Activated T-cell treated with anti-CD3 and anti-CD28 coated beads, Interleukin-2, amount 50 U/mL, for 24 hours (primary cell): ENCODE measurements at regions not wholly inside any gene's neighbourhood (a gene's known extent, or its start where the extent isn't known, plus 50 kb on each side); places are given as distances from the start of the nearest gene placed in this dataset.
A peak's percentile ranks its signal among the peaks of the same experiment; 100 is the strongest.

Experiments
- DNase-seq: peaks from one replicate; pipeline ENCODE4 v3.0.0-alpha.2; 2020
- H3K27ac Mint-ChIP-seq: 2 replicates; pipeline ENCODE4 v1.8.0; 2020; ENCODE audit warnings: mild to moderate bottlenecking, mixed read lengths
- H3K27me3 Mint-ChIP-seq: 2 replicates; pipeline ENCODE4 v1.8.0; 2020; ENCODE audit warnings: mixed read lengths
- H3K36me3 Mint-ChIP-seq: 2 replicates; pipeline ENCODE4 v1.8.0; 2020; ENCODE audit warnings: low read depth, mixed read lengths
- H3K4me1 Mint-ChIP-seq: 2 replicates; pipeline ENCODE4 v1.8.0; 2020; ENCODE audit warnings: low read depth, mixed read lengths
- H3K4me3 Mint-ChIP-seq: 2 replicates; pipeline ENCODE4 v1.8.0; 2020; ENCODE audit warnings: mild to moderate bottlenecking, moderate library complexity, mixed read lengths
- H3K9me3 Mint-ChIP-seq: 2 replicates; pipeline ENCODE4 v1.8.0; 2020; ENCODE audit warnings: mixed read lengths

GRCh38 chr21:24411429-24411828, 1195.9 kb downstream of the MRPL39 start:
- Mint-ChIP-seq H3K4me3 (no peak overlapping the region), H3K4me1 (peaks cover 4% of the 10 kb centered on the region), H3K36me3 (no peaks in the 10 kb centered on the region), H3K9me3 (no peaks in the 10 kb centered on the region), H3K27me3 (no peaks in the 10 kb centered on the region), H3K27ac (no peak overlapping the region)
- DNase-seq, result no peak

DNA sequence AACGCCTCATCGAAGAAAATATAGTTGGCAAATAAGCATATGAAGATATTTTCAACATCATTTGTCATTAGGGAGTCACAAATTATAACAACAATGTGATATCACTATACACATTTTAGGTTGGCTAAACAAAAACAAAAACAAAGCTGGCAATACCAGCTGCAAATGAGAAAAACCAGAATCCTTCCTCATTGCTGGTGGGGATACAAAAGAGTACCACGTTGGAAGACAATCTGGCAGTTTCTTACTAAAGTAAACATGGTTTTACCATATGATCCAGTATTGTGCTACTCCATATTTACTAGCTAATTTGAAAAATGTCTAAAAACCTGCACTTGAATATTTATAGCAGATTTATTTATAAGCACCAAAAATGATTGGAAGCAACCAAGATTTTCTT, 1204.1 kb downstream of the MRPL39 start:
- no peaks in the 10 kb centered on the region for H3K27me3 Mint-ChIP-seq
- H3K4me3 Mint-ChIP-seq, result no peak overlapping the region
- no peaks in the 10 kb centered on the region for H3K9me3 Mint-ChIP-seq
- no peak overlapping the region for H3K27ac Mint-ChIP-seq
- no peaks in the 10 kb centered on the region for H3K4me1 Mint-ChIP-seq
- no peaks in the 10 kb centered on the region for H3K36me3 Mint-ChIP-seq
- no peak for DNase-seq

GRCh38 chr21:24395320-24395923, 1211.9 kb downstream of the MRPL39 start:
- Mint-ChIP-seq H3K4me3 (no peak overlapping the region), H3K27me3 (no peaks in the 10 kb centered on the region), H3K9me3 (no peaks in the 10 kb centered on the region), H3K27ac (no peak overlapping the region), H3K4me1 (no peaks in the 10 kb centered on the region), H3K36me3 (no peaks in the 10 kb centered on the region)
- DNase-seq, result no peak

DNA sequence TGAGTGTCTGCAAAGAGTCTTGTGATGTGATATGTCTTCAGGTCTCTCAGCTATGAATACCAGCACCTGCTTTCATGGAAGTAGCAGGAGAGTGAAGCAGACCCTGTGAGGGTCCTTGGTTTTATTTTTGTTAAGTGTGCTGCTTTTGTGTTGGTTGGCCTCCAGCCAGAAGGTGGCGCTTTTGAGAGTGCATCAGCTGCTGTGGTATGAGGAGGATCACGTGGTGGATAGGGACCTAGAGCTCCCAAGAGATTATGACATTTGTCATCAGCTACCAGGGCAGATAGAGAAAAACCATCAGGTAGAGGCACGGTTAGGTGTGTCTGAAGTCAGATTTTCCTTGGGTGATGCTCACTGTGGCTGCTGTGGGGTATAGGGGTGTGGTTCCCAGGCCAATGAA, 1232.1 kb downstream of the MRPL39 start:
- Mint-ChIP-seq H3K4me3 (no peak overlapping the region), H3K9me3 (peaks cover 2% of the 10 kb centered on the region), H3K36me3 (no peaks in the 10 kb centered on the region), H3K27me3 (no peaks in the 10 kb centered on the region), H3K27ac (no peak overlapping the region), H3K4me1 (no peaks in the 10 kb centered on the region)
- peak; percentile 37 for DNase-seq

DNA sequence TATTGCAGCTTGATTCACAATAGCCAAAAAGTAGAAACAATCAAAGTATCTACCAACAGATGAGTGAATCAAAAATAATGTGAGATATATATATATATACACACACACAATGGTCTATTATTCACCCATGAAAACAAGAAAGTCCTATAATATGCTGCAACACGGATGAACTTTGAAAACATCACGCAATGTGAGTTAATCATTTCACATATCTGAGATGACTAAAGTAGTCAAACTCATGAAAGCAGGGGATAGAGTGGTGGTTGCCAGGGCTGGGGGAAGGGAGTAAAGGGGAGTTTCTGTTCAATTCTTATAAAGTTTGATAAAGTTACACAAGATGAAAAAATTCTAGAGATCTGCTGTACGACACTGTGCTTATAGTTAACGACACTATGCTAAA, 1234.8 kb downstream of the MRPL39 start:
- Mint-ChIP-seq H3K27ac (no peak overlapping the region), H3K27me3 (no peaks in the 10 kb centered on the region), H3K4me3 (no peak overlapping the region), H3K36me3 (no peaks in the 10 kb centered on the region), H3K4me1 (no peaks in the 10 kb centered on the region), H3K9me3 (peaks cover 2% of the 10 kb centered on the region)
- DNase-seq, result no peak

DNA sequence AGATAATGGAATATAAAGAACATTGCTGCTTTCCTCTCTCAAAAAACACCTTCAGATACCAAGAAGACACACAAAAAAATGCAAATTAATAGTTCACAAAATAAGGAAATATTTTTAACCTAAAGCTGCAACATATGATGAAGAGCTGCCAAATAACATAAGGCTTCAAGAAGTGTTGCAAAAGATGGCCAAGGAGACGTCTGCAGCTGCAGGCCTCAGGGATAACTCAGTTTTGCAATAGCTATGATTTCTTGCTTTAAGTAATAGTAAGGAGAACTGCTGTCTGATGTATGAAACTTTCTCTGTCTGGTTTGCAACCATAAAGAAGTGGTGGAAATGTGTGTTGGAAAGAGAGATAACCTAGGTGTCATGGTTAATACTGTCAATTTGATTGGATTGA, 1237.5 kb downstream of the MRPL39 start:
- Mint-ChIP-seq H3K9me3 (peaks cover 2% of the 10 kb centered on the region), H3K4me1 (no peaks in the 10 kb centered on the region), H3K27me3 (no peaks in the 10 kb centered on the region), H3K27ac (no peak overlapping the region), H3K4me3 (no peak overlapping the region), H3K36me3 (no peaks in the 10 kb centered on the region)
- DNase-seq, result no peak

GRCh38 chr21:24369278-24369677, 1238.0 kb downstream of the MRPL39 start:
- no peak overlapping the region for H3K4me3 Mint-ChIP-seq
- peaks cover 2% of the 10 kb centered on the region for H3K9me3 Mint-ChIP-seq
- H3K4me1 Mint-ChIP-seq, result no peaks in the 10 kb centered on the region

DNA sequence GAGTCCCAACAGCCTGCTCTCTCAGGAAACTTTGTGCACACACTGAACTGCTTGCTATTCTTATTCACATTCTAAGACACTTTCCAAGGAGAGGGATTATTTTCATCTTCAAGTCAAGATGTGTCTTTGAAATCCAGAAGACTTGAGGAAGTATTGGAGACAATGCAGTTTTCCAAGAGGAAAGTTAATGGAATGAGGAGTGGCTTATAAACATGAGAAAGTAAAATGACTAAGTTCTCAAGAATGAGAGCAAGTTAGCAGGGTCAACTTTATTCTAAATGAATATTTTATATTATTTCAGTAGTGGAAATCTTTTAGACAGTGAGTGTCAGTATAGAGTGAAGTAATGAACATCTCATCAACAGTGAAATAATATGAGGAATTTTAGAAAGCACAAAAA, 1239.3 kb downstream of the MRPL39 start:
- H3K27ac Mint-ChIP-seq, result no peak overlapping the region
- no peaks in the 10 kb centered on the region for H3K27me3 Mint-ChIP-seq
- no peaks in the 10 kb centered on the region for H3K4me1 Mint-ChIP-seq
- DNase-seq, result no peak
- no peak overlapping the region for H3K4me3 Mint-ChIP-seq
- H3K36me3 Mint-ChIP-seq, result no peaks in the 10 kb centered on the region
- H3K9me3 Mint-ChIP-seq, result no peaks in the 10 kb centered on the region

More at GRCh38 chr21:24369278-24369677, 1238.0 kb downstream of the MRPL39 start:
- DNase-seq, result no peak
- Mint-ChIP-seq H3K27ac (no peak overlapping the region), H3K27me3 (no peaks in the 10 kb centered on the region), H3K36me3 (no peaks in the 10 kb centered on the region)

DNA sequence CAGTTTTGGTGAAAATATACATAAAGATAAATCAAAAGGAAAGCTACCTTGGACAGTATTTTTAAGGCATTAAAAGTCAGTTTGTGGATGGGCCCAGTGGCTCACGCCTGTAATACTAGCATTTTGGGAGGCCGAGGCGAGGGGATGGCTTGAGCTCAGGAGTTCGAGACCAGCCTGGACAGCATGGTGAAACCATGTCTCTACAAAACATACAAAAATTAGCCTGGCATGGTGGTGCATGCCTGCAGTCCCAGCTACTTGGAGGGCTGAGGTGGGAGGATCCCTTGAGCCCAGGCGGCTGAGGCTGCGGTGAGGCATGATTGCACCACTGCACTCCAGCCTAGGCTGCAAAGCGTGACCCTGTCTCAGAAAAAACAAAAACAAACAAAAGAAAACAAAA, 1253.8 kb downstream of the MRPL39 start:
- Mint-ChIP-seq H3K4me3 (no peak overlapping the region), H3K4me1 (no peaks in the 10 kb centered on the region), H3K9me3 (no peaks in the 10 kb centered on the region), H3K36me3 (no peaks in the 10 kb centered on the region), H3K27me3 (no peaks in the 10 kb centered on the region), H3K27ac (no peak overlapping the region)
- DNase-seq, result no peak

DNA sequence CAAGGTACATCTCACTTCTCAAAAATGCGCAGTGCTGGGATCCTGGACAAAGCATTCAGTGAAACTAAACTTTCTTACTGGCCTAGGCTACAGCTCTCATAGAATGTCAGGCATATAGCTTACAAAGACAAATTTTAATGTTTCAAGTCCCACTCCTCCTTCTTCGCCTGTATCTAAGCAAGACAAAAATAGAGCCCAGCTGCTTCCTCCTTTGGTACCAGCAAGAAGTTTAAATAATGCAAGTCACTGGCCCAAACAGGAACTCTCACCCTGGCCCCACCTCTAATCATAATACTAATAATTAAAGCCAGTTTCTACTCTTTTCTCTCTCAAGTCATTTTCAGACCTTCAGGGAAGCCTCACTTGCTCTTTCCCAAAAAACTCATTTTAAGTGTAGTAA, 1267.9 kb downstream of the MRPL39 start:
- no peak overlapping the region for H3K27ac Mint-ChIP-seq
- H3K4me1 Mint-ChIP-seq, result no peaks in the 10 kb centered on the region

GRCh38 chr21:24336491-24336890, 1270.8 kb downstream of the MRPL39 start:
- no peaks in the 10 kb centered on the region for H3K36me3 Mint-ChIP-seq

More for the DNA sequence above, 1267.9 kb downstream of the MRPL39 start:
- Mint-ChIP-seq H3K36me3 (no peaks in the 10 kb centered on the region), H3K4me3 (no peak overlapping the region), H3K27me3 (no peaks in the 10 kb centered on the region), H3K9me3 (no peaks in the 10 kb centered on the region)
- no peak for DNase-seq

GRCh38 chr21:24323536-24323935, 1283.7 kb downstream of the MRPL39 start:
- DNase-seq, result no peak
- no peaks in the 10 kb centered on the region for H3K4me1 Mint-ChIP-seq
- no peak overlapping the region for H3K4me3 Mint-ChIP-seq
- no peaks in the 10 kb centered on the region for H3K36me3 Mint-ChIP-seq
- no peaks in the 10 kb centered on the region for H3K9me3 Mint-ChIP-seq
- no peak overlapping the region for H3K27ac Mint-ChIP-seq
- H3K27me3 Mint-ChIP-seq, result no peaks in the 10 kb centered on the region

More at GRCh38 chr21:24336491-24336890, 1270.8 kb downstream of the MRPL39 start:
- H3K4me1 Mint-ChIP-seq, result no peaks in the 10 kb centered on the region
- H3K9me3 Mint-ChIP-seq, result no peaks in the 10 kb centered on the region
- no peak overlapping the region for H3K4me3 Mint-ChIP-seq
- no peak for DNase-seq
- H3K27me3 Mint-ChIP-seq, result no peaks in the 10 kb centered on the region
- no peak overlapping the region for H3K27ac Mint-ChIP-seq

- Mint-ChIP-seq H3K27ac (no peak overlapping the region), H3K9me3 (no peaks in the 10 kb centered on the region), H3K36me3 (no peaks in the 10 kb centered on the region), H3K4me1 (no peaks in the 10 kb centered on the region), H3K27me3 (no peaks in the 10 kb centered on the region), H3K4me3 (no peak overlapping the region)
- DNase-seq, result no peak
These were observed 1290.9 kb downstream of the MRPL39 start for GRCh38 chr21:24316277-24316922.

DNA sequence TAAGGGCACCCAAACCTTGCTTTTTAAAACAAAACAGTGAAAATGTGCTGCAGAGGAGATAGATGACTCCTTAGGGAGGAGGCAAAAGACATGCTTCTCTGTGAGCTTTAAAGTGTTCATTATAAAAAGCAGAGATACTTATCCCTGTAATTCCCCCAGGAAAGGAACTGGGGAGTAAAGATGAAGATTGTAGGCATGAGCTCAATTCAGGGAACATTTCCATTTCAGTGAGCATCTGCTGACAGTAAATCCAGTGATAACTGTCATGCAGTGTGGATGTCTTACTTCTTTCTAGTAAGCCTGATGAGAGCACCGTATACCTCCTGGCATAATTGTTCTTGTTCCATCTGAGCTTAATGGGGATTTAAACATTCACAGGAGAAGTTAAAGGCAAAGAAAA, 1296.5 kb downstream of the MRPL39 start:
- Mint-ChIP-seq H3K27ac (no peak overlapping the region), H3K4me3 (no peak overlapping the region), H3K4me1 (no peaks in the 10 kb centered on the region), H3K36me3 (no peaks in the 10 kb centered on the region), H3K9me3 (no peaks in the 10 kb centered on the region), H3K27me3 (no peaks in the 10 kb centered on the region)
- DNase-seq, result no peak

DNA sequence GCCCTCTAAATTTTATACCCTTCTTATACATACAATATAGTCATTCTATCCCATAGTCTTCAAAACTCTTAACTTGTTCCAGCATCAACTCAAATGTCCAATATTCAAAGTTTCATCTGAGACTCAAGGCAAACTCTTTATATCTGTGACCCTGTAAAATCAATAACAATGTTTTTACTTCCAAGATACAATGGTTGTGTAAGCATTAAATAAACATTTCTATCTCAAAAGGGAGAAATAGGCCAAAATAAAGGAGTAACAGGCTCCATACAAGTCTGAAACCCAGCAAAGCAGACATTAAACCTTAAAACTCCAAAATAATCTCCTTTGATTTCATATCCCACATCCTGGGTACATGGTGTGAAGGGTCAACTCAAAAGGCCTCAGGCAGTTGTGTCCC, 1299.1 kb downstream of the MRPL39 start:
- DNase-seq, result no peak
- Mint-ChIP-seq H3K27ac (no peak overlapping the region), H3K4me3 (no peak overlapping the region), H3K4me1 (peaks cover 1% of the 10 kb centered on the region), H3K36me3 (no peaks in the 10 kb centered on the region), H3K9me3 (no peaks in the 10 kb centered on the region), H3K27me3 (no peaks in the 10 kb centered on the region)
